ENCODE measurements at regions not wholly inside any gene's neighbourhood (a gene's known extent, or its start where the extent isn't known, plus 50 kb on each side); places are given as distances from the start of the nearest gene placed in this dataset.

- TF ChIP-seq PRDM10 (tag by site-specific recombination; IDR thresholded peaks at IDR 0.05) (no peak), AEBP2 (tag by site-specific recombination; IDR thresholded peaks at IDR 0.05; ENCODE audit: borderline replicate concordance) (no peak), ZNF398 (tag by site-specific recombination; IDR thresholded peaks at IDR 0.05) (no peak), ZNF202 (tag by site-specific recombination; IDR thresholded peaks at IDR 0.05; ENCODE audit: borderline replicate concordance) (no peak)
Observed at GRCh38 chr7:49579408-49579807, 194.0 kb upstream of the VWC2 start (continued).

- TF ChIP-seq ZNF580 (tag by site-specific recombination; IDR thresholded peaks at IDR 0.05), result no peak
- no peak for TF ChIP-seq ZNF571 (tag by site-specific recombination; IDR thresholded peaks at IDR 0.05)
- no peak for TF ChIP-seq ZNF488 (tag by site-specific recombination; IDR thresholded peaks at IDR 0.05)
- no peak for TF ChIP-seq BCL6B (tag by site-specific recombination; IDR thresholded peaks at IDR 0.05)
- TF ChIP-seq ZBTB48 (tag by site-specific recombination; IDR thresholded peaks at IDR 0.05), result no peak
- TF ChIP-seq ZNF624 (tag by site-specific recombination; IDR thresholded peaks at IDR 0.05), result no peak
- no peak for TF ChIP-seq ZNF654 (tag by site-specific recombination; IDR thresholded peaks at IDR 0.05; ENCODE audit: low read depth)
- TF ChIP-seq ZNF146 (tag by site-specific recombination; IDR thresholded peaks at IDR 0.05), result no peak
- TF ChIP-seq ZNF140 (tag by site-specific recombination; IDR thresholded peaks at IDR 0.05), result no peak
- TF ChIP-seq ZSCAN16 (tag by site-specific recombination; IDR thresholded peaks at IDR 0.05), result no peak
- no peak for TF ChIP-seq ZNF362 (tag by site-specific recombination; IDR thresholded peaks at IDR 0.05)
- TF ChIP-seq ZNF248 (tag by site-specific recombination; IDR thresholded peaks at IDR 0.05), result no peak
- no peak for TF ChIP-seq ZNF433 (tag by site-specific recombination; IDR thresholded peaks at IDR 0.05; ENCODE audit: low read depth)
- no peak for TF ChIP-seq KLF7 (tag by site-specific recombination; IDR thresholded peaks at IDR 0.05; ENCODE audit: borderline replicate concordance)
- no peak for TF ChIP-seq TCF7L2 (IDR thresholded peaks at IDR 0.05; ENCODE audit: borderline replicate concordance, low read depth, low read length)
- Histone ChIP-seq H3K9me3 (ENCODE audit: control insufficient read depth, insufficient read depth, low read depth, low read length) (no peaks in the 10 kb centered on the region), H3K4me3 (ENCODE audit: low read depth, low read length) (no peak overlapping the region), H3K4me1 (ENCODE audit: control insufficient read depth, insufficient read depth, low read length) (no peaks in the 10 kb centered on the region), H3K36me3 (ENCODE audit: control insufficient read depth in 2 of 2, insufficient read depth in 1 of 2, low read length in 2 of 2) (no peaks in the 10 kb centered on the region), H3K27ac (ENCODE audit: extremely low read depth, low read depth, low read length) (no peak overlapping the region)
- ChIA-PET CTCF (no interaction called here), POLR2A (no interaction called here)
Observed at GRCh38 chr7:49580000-49580399, 193.4 kb upstream of the VWC2 start.

All from HEK293 (cell line).